ENCODE measurements at regions not wholly inside any gene's neighbourhood (a gene's known extent, or its start where the extent isn't known, plus 50 kb on each side); places are given as distances from the start of the nearest gene placed in this dataset.

DNA sequence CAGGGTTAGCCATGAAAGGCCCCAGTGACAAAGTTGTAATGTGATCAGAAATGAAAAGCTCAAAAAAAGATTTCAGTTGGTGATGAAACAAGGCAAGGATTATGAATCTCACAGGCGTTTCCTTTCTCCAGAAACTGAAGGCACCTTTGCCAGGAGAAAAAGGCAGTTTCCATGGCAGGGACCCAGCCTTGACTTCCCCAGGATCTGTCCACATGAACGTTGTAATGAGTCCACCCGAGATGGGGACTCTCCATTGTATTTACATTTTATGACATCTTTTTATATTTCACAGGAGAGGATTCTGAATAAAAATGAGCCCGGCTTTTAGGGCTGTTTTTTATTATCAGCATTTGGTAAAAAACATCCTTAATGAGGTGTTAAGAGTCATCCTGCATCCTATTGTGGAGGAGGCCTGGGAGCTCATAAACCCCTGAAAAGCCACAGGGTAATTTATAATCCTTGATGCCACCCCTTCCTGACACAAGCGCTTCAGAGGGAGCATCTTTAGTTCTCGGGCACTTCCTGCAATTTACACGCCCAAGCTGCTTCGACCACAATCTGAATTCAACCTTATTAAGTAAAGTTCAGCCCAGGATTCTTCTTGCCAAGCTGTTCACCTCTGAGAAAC lies 74.1 kb upstream of the SALL4 start:
- Histone ChIP-seq H3K27me3 (no peaks in the 10 kb centered on the region), H3K27ac (no peak overlapping the region), H3K4me1 (no peaks in the 10 kb centered on the region), H3K4me3 (no peak overlapping the region), H3K9me3 (no peaks in the 10 kb centered on the region), H3K36me3 (ENCODE audit: low read depth, missing control alignments) (no peaks in the 10 kb centered on the region)
- WGBS, 2 donors, result 54 to 59% methylated on average over 8 of the region's 8 CpGs
- no peak for TF ChIP-seq POLR2A (IDR thresholded peaks at IDR 0.05)
- TF ChIP-seq, protein P1, sequence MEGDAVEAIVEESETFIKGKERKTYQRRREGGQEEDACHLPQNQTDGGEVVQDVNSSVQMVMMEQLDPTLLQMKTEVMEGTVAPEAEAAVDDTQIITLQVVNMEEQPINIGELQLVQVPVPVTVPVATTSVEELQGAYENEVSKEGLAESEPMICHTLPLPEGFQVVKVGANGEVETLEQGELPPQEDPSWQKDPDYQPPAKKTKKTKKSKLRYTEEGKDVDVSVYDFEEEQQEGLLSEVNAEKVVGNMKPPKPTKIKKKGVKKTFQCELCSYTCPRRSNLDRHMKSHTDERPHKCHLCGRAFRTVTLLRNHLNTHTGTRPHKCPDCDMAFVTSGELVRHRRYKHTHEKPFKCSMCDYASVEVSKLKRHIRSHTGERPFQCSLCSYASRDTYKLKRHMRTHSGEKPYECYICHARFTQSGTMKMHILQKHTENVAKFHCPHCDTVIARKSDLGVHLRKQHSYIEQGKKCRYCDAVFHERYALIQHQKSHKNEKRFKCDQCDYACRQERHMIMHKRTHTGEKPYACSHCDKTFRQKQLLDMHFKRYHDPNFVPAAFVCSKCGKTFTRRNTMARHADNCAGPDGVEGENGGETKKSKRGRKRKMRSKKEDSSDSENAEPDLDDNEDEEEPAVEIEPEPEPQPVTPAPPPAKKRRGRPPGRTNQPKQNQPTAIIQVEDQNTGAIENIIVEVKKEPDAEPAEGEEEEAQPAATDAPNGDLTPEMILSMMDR (IDR thresholded peaks at IDR 0.05), result no peak
- intact Hi-C loops (cut with DNase I; ENCODE audit: low total_unique reads), result no loop called here
- DNase-seq, result no peak

DNA sequence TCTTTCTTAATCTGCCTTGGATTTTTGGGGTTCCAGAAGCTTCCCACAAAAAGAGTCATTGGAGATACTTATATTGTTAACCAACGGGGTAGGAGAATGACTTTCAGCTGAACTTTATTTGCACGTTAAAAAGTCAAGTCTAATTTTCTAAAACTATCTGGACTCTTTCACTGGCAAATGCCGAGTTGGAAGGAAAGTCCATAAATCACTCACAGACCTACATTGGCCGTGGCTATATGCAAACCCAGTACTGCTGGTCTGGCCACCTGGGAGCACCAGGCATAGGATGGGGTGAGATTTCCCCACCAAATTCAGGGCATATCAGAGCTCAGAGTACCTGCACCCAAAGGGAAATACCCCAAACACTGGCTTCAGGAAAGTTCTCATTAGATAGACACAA lies 71.3 kb upstream of the SALL4 start:
- DNase-seq, result no peak
- Histone ChIP-seq H3K27ac (no peak overlapping the region), H3K4me1 (no peaks in the 10 kb centered on the region), H3K36me3 (ENCODE audit: low read depth, missing control alignments) (no peaks in the 10 kb centered on the region), H3K4me3 (no peak overlapping the region), H3K9me3 (no peaks in the 10 kb centered on the region), H3K27me3 (no peaks in the 10 kb centered on the region)
- WGBS, 2 donors, result 39 to 43% methylated on average over 4 of the region's 4 CpGs
- TF ChIP-seq, protein P1 (IDR thresholded peaks at IDR 0.05), result no peak
- TF ChIP-seq POLR2A (IDR thresholded peaks at IDR 0.05), result no peak
- intact Hi-C loops (cut with DNase I; ENCODE audit: low total_unique reads), result no loop called here

DNA sequence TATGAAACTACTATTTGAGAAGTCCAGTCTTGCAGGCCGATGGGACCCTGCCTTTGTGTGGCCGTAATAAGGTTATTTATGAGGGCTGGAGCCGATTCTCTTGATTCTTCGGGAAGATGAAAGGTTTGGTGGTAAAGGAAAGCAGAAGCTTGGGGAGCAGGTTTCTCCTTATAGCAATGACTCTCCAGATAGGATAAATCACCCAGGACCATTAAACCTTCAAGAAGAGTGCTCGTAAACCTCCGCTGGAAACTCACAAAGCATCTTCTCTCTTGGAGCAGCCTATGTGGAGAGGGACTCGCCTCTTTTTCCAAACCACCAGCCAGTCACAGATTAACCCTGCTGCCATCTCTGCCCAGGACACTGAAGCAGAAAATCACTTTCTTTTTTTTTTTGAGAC lies 69.6 kb upstream of the SALL4 start:
- DNase-seq, result no peak
- TF ChIP-seq, protein P1 (IDR thresholded peaks at IDR 0.05), result no peak
- no peak for TF ChIP-seq POLR2A (IDR thresholded peaks at IDR 0.05)
- no peak overlapping the region for H3K27ac ChIP-seq

DNA sequence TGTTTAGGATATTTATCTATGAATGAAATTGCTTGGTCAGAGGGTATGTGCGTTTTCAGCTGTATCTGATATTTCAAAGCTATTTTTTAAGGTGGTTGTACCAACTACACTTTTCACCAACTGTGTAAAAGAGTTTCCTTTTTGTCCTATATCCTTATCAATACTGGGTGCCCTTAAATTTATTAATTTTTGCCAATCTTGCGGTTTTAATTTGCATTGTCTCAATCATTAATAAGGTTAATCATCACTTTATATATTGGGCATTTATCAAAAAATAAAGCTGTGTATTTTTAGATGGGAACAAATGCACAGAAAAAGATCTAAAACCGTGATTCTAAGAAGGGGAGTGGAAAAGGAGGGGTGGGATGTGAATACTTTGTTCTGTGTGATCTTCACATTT lies 66.7 kb upstream of the SALL4 start:
- Histone ChIP-seq H3K4me3 (no peak overlapping the region), H3K36me3 (ENCODE audit: low read depth, missing control alignments) (no peaks in the 10 kb centered on the region), H3K27ac (no peak overlapping the region), H3K27me3 (no peaks in the 10 kb centered on the region), H3K9me3 (no peaks in the 10 kb centered on the region), H3K4me1 (no peaks in the 10 kb centered on the region)
- TF ChIP-seq, protein P1 (IDR thresholded peaks at IDR 0.05), result no peak
- no peak for TF ChIP-seq POLR2A (IDR thresholded peaks at IDR 0.05)
- intact Hi-C loops (cut with DNase I; ENCODE audit: low total_unique reads), result no loop called here
- DNase-seq, result no peak
- 84 to 90% methylated on average over 3 of the region's 3 CpGs for WGBS, 2 donors

More for the DNA sequence above, 69.6 kb upstream of the SALL4 start:
- Histone ChIP-seq H3K4me3 (no peak overlapping the region), H3K4me1 (no peaks in the 10 kb centered on the region), H3K9me3 (no peaks in the 10 kb centered on the region), H3K27me3 (no peaks in the 10 kb centered on the region), H3K36me3 (ENCODE audit: low read depth, missing control alignments) (no peaks in the 10 kb centered on the region)
- intact Hi-C loops (cut with DNase I; ENCODE audit: low total_unique reads), result no loop called here
- WGBS, 2 donors, result 54 to 69% methylated on average over 7 of the region's 7 CpGs

DNA sequence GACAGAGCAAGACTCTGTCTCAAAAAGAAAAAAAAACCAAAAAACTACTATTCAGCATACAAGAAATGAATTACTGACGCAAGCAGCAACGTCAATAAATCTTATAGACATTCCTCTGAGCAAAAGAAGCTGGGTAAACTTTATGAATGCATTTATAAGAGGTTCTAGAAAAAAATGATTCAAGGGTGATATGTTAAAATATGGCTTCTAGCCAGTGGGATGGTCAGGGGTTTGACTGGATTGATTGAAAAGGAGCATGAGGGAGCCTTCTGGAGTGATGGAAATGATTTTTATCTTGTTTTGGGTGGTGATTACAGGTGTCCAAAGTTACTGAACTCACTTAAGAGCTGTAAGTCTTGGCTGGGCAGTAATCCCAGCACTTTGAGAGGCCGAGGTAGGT lies 64.9 kb upstream of the SALL4 start:
- no peaks in the 10 kb centered on the region for H3K9me3 ChIP-seq
- no peaks in the 10 kb centered on the region for H3K4me1 ChIP-seq
- no peak overlapping the region for H3K4me3 ChIP-seq
- 72 to 84% methylated on average over 3 of the region's 3 CpGs for WGBS, 2 donors
- no peaks in the 10 kb centered on the region for H3K36me3 ChIP-seq (ENCODE audit: low read depth, missing control alignments)
- no peak for DNase-seq
- no peak for TF ChIP-seq POLR2A (IDR thresholded peaks at IDR 0.05)
- TF ChIP-seq, protein P1 (IDR thresholded peaks at IDR 0.05), result no peak
- H3K27me3 ChIP-seq, result no peaks in the 10 kb centered on the region
- no peak overlapping the region for H3K27ac ChIP-seq
- intact Hi-C loops (cut with DNase I; ENCODE audit: low total_unique reads), result no loop called here

Measured in testis (tissue), 2 donors.